H1 (cell line): ENCODE measurements at regions not wholly inside any gene's neighbourhood (a gene's known extent, or its start where the extent isn't known, plus 50 kb on each side); places are given as distances from the start of the nearest gene placed in this dataset.

Experiments used
- CTCF ChIA-PET: fragments of 300-600 bp; sonication (Branson Sonifier 250); formaldehyde crosslinking; loops from one replicate; lab custom pipeline; 2021; ENCODE audit not compliant: partially characterized antibody; lab: Charles Lee
- POLR2A ChIA-PET: fragments of 300-600 bp; sonication (Branson Sonifier 250); formaldehyde crosslinking; loops from one replicate; lab custom pipeline; 2021; ENCODE audit warnings: inconsistent platforms; ENCODE audit not compliant: partially characterized antibody; lab: Charles Lee
- DNase-seq, 2 experiments: peaks; one replicate each; pipeline versions ENCODE4 v3.0.0 to v3.0.0-alpha.2; 2010 to 2022; ENCODE audit warnings: low spot score in 2 of 2, low read depth in 1 of 2, mixed read lengths in 1 of 2
- FAIRE-seq: peaks from 2 replicates; lab custom pipeline; 2011; peaks lifted over from hg19 to GRCh38; lab: Jason Lieb, UNC
- H2AFZ ChIP-seq: 2 replicates; pipeline ENCODE4 v1.8.1; 2012; ENCODE audit warnings: low read length, inconsistent platforms
- H2AK5ac ChIP-seq: 2 replicates; pipeline ENCODE4 v1.6.1; 2013; ENCODE audit warnings: low read depth, low read length
- H2BK120ac ChIP-seq: replicated peaks from 2 replicates; pipeline ENCODE3; 2013; ENCODE audit warnings: low read depth, low read length, inconsistent platforms
- H2BK12ac ChIP-seq: 2 replicates; pipeline ENCODE4 v1.6.1; 2013; ENCODE audit warnings: low read depth, low read length
- H2BK15ac ChIP-seq: 2 replicates; pipeline ENCODE4 v1.6.1; 2013; ENCODE audit warnings: low read length
- H2BK20ac ChIP-seq: 2 replicates; pipeline ENCODE4 v1.6.1; 2013; ENCODE audit warnings: low read length
- H2BK5ac ChIP-seq: 2 replicates; pipeline ENCODE4 v1.6.1; 2013; ENCODE audit warnings: low read depth, low read length
- H3K14ac ChIP-seq: 2 replicates; pipeline ENCODE4 v1.6.1; 2013; ENCODE audit warnings: inconsistent platforms; ENCODE audit not compliant: insufficient read length
- H3K18ac ChIP-seq: 2 replicates; pipeline ENCODE4 v1.6.1; 2013; ENCODE audit warnings: low read length; ENCODE audit errors: extremely low read depth
- H3K23ac ChIP-seq: 2 replicates; pipeline ENCODE4 v1.6.1; 2013; ENCODE audit warnings: inconsistent platforms; ENCODE audit not compliant: insufficient read length
- H3K23me2 ChIP-seq: 2 replicates; pipeline ENCODE4 v1.6.1; 2013; ENCODE audit warnings: low read depth, low read length
- H3K27ac ChIP-seq: 2 replicates; pipeline ENCODE4 v1.6.1; 2011; ENCODE audit warnings: low read depth, low read length, inconsistent platforms
- H3K27me3 ChIP-seq, 4 experiments: replicated peaks in 1 of 4; 1 replicate in 1 of 4; 2 replicates in 3 of 4; pipeline versions ENCODE4 v1.6.1 to v1.8.1; 2011 to 2013; ENCODE audit warnings: low read length in 3 of 4, mild to moderate bottlenecking in 3 of 4, inconsistent platforms in 2 of 4, mixed read lengths in 2 of 4, moderate library complexity in 1 of 4; ENCODE audit not compliant: control insufficient read depth in 3 of 4, insufficient read depth in 3 of 4; ENCODE audit errors: extremely low read depth in 1 of 4
- H3K36me3 ChIP-seq, 4 experiments: 2 replicates each; pipeline versions ENCODE4 v1.6.1 to v1.8.1; 2011 to 2013; ENCODE audit warnings: mild to moderate bottlenecking in 4 of 4, low read length in 3 of 4, moderate library complexity in 2 of 4, control low read depth in 1 of 4, inconsistent platforms in 1 of 4; ENCODE audit not compliant: insufficient read depth in 4 of 4, control insufficient read depth in 2 of 4
- H3K4ac ChIP-seq: replicated peaks from 2 replicates; pipeline ENCODE3; 2013; ENCODE audit warnings: low read length, low read depth, mixed read lengths, inconsistent platforms; ENCODE audit not compliant: insufficient read length
- H3K4me1 ChIP-seq, 4 experiments: replicated peaks in 1 of 4; 1 replicate in 1 of 4; 2 replicates in 3 of 4; pipeline versions ENCODE4 v1.6.1 to v1.8.1; 2011 to 2013; ENCODE audit warnings: low read length in 3 of 4, inconsistent platforms in 2 of 4, mixed read lengths in 1 of 4; ENCODE audit not compliant: insufficient read depth in 4 of 4, control insufficient read depth in 3 of 4
- H3K4me2 ChIP-seq, 2 experiments: 2 replicates each; pipeline versions ENCODE4 v1.6.1 to v1.8.1; 2011 to 2013; ENCODE audit warnings: low read depth in 2 of 2, low read length in 2 of 2, control low read depth in 1 of 2, inconsistent platforms in 1 of 2, mild to moderate bottlenecking in 1 of 2; ENCODE audit not compliant: insufficient read depth in 1 of 2
- H3K4me3 ChIP-seq, 4 experiments: fragments of 200-600, 300-600 bp in 1 of 4; sonication (generic), shearing (Covaris generic), sonication (Bioruptor Twin) in 1 of 4; 2 replicates each; pipeline versions ENCODE4 v1.5.1 to v1.8.1; 2011 to 2016; ENCODE audit warnings: low read length in 4 of 4, low read depth in 3 of 4, control low read depth in 2 of 4, inconsistent platforms in 2 of 4, mild to moderate bottlenecking in 2 of 4, mixed read lengths in 1 of 4, moderate library complexity in 1 of 4; ENCODE audit not compliant: insufficient read depth in 2 of 4; ENCODE audit errors: extremely low read depth in 1 of 4
- H3K56ac ChIP-seq: replicated peaks from 2 replicates; pipeline ENCODE3; 2013; ENCODE audit warnings: low read depth, mild to moderate bottlenecking, mixed read lengths, low read length, inconsistent platforms; ENCODE audit not compliant: insufficient read length
- H3K79me1 ChIP-seq: 2 replicates; pipeline ENCODE4 v1.6.1; 2013; ENCODE audit warnings: low read depth, low read length, control low read depth
- H3K79me2 ChIP-seq, 2 experiments: 2 replicates each; pipeline versions ENCODE4 v1.6.1 to v1.8.1; 2012 to 2013; ENCODE audit warnings: low read length in 2 of 2, mild to moderate bottlenecking in 2 of 2, inconsistent platforms in 1 of 2; ENCODE audit not compliant: insufficient read depth in 2 of 2, control insufficient read depth in 1 of 2
- H3K9ac ChIP-seq, 4 experiments: replicated peaks in 1 of 4; 1 replicate in 1 of 4; 2 replicates in 3 of 4; pipeline versions ENCODE4 v1.6.1 to v1.8.1; 2011 to 2013; ENCODE audit warnings: low read depth in 3 of 4, low read length in 3 of 4, control low read depth in 2 of 4, mild to moderate bottlenecking in 2 of 4, moderate library complexity in 2 of 4, inconsistent platforms in 1 of 4; ENCODE audit errors: extremely low read depth in 1 of 4
- H3K9me3 ChIP-seq, 2 experiments: 2 replicates each; pipeline versions ENCODE4 v1.6.1 to v1.8.1; 2012 to 2013; ENCODE audit warnings: mild to moderate bottlenecking in 2 of 2, moderate library complexity in 2 of 2, control low read depth in 1 of 2, inconsistent platforms in 1 of 2, low read depth in 1 of 2, low read length in 1 of 2, mixed read lengths in 1 of 2; ENCODE audit not compliant: insufficient read depth in 2 of 2
- H4K20me1 ChIP-seq, 2 experiments: replicated peaks in 1 of 2; 2 replicates each; pipeline versions ENCODE3 to v1.8.1; 2011 to 2013; ENCODE audit warnings: inconsistent platforms in 2 of 2, low read length in 2 of 2, mild to moderate bottlenecking in 1 of 2; ENCODE audit not compliant: insufficient read depth in 2 of 2, control insufficient read depth in 1 of 2
- H4K5ac ChIP-seq: 2 replicates; pipeline ENCODE4 v1.6.1; 2013; ENCODE audit warnings: low read length, low read depth, mixed read lengths, inconsistent platforms; ENCODE audit not compliant: insufficient read length
- H4K8ac ChIP-seq: 2 replicates; pipeline ENCODE4 v1.8.0; 2013; ENCODE audit warnings: mild to moderate bottlenecking, moderate library complexity, low read length, inconsistent platforms; ENCODE audit not compliant: insufficient read depth; ENCODE audit errors: extremely low read depth
- H4K91ac ChIP-seq: replicated peaks from 2 replicates; pipeline ENCODE3; 2013; ENCODE audit warnings: low read length, mixed read lengths, inconsistent platforms; ENCODE audit not compliant: insufficient read length
- BRCA1 ChIP-seq: IDR thresholded peaks from 2 replicates; pipeline ENCODE4 v1.6.1; 2012; ENCODE audit warnings: low read depth, low read length, improper control_type of control experiment
- CBX8 ChIP-seq: fragments of 300-800, 300-1000 bp; sonication (generic); IDR thresholded peaks from 2 replicates; pipeline ENCODE4 v1.7.1; 2016; ENCODE audit warnings: low read depth, low read length, borderline replicate concordance
- CHD2 ChIP-seq: IDR thresholded peaks from 2 replicates; pipeline ENCODE4 v1.6.1; 2012; ENCODE audit warnings: low read length, improper control_type of control experiment
- CTBP2 ChIP-seq: IDR thresholded peaks from 2 replicates; pipeline ENCODE4 v1.7.0; 2011; ENCODE audit warnings: borderline replicate concordance, mild to moderate bottlenecking, moderate library complexity, mixed read lengths, low read length; ENCODE audit not compliant: insufficient read depth, insufficient read length
- E2F6 ChIP-seq: IDR thresholded peaks from 2 replicates; pipeline ENCODE4 v1.6.1; 2012; ENCODE audit warnings: inconsistent platforms
- EGR1 ChIP-seq: IDR thresholded peaks from 2 replicates; pipeline ENCODE4 v1.6.1; 2011; ENCODE audit warnings: low read depth, low read length, borderline replicate concordance
- EP300 ChIP-seq, 2 experiments: IDR thresholded peaks; 1 replicate in 1 of 2; 2 replicates in 1 of 2; pipeline ENCODE4 v1.6.1; 2011 to 2012; ENCODE audit warnings: low read depth in 2 of 2, low read length in 2 of 2, mild to moderate bottlenecking in 2 of 2, borderline replicate concordance in 1 of 2, inconsistent platforms in 1 of 2, moderate library complexity in 1 of 2
- HDAC2 ChIP-seq, 2 experiments: fragments of 300-600 bp in 1 of 2; sonication (generic) in 1 of 2; IDR thresholded peaks; 2 replicates each; pipeline ENCODE4 v1.6.1; 2011 to 2012; ENCODE audit warnings: low read depth in 2 of 2, low read length in 2 of 2, mild to moderate bottlenecking in 2 of 2, moderate library complexity in 2 of 2, borderline replicate concordance in 1 of 2, inconsistent platforms in 1 of 2
- JUND ChIP-seq: IDR thresholded peaks from 2 replicates; pipeline ENCODE4 v1.6.1; 2011; ENCODE audit warnings: mild to moderate bottlenecking, improper control_type of control experiment, low read length
- RAD21 ChIP-seq, 2 experiments: IDR thresholded peaks in 1 of 2; conservative IDR thresholded peaks in 1 of 2; 2 replicates each; pipeline ENCODE4 v1.6.1; 2011; ENCODE audit warnings: low read depth in 2 of 2, low read length in 2 of 2, improper control_type of control experiment in 1 of 2, inconsistent platforms in 1 of 2, mild to moderate bottlenecking in 1 of 2, moderate library complexity in 1 of 2
- SP2 ChIP-seq: IDR thresholded peaks from 2 replicates; pipeline ENCODE4 v1.6.1; 2012; ENCODE audit warnings: mild to moderate bottlenecking, low read length, inconsistent platforms
- TBP ChIP-seq: IDR thresholded peaks from 2 replicates; pipeline ENCODE4 v1.6.1; 2011; ENCODE audit warnings: low read depth, low read length, improper control_type of control experiment
- WGBS, 2 experiments: shearing (Covaris generic) in 1 of 2; methylation state at CpG; one replicate each; pipeline versions ENCODE4 v1.1.6 to v1.1.7; 2013 to 2015; ENCODE audit warnings: low lambda C conversion rate in 2 of 2, mixed read lengths in 2 of 2, inconsistent platforms in 1 of 2, low coverage in 1 of 2, missing lambda C conversion rate in 1 of 2; ENCODE audit not compliant: insufficient replicate concordance in 2 of 2, insufficient coverage in 1 of 2, insufficient read length in 1 of 2; ENCODE audit errors: extremely low coverage in 1 of 2, missing lambda C conversion rate in 1 of 2; 5-methylcytosine and 5-hydroxymethylcytosine counted together

GRCh38 chr3:120512655-120513054, 61.9 kb upstream of the FSTL1 start:
- Histone ChIP-seq H2BK120ac (no peak overlapping the region), H3K14ac (no peak overlapping the region), H2AK5ac (no peak overlapping the region), H3K79me1 (no peaks in the 10 kb centered on the region), H3K27me3 (no peaks in the 10 kb centered on the region), H2BK15ac (no peak overlapping the region), H3K4me1 (no peaks in the 10 kb centered on the region), H3K79me2 (no peaks in the 10 kb centered on the region), H2BK5ac (no peak overlapping the region), H3K36me3 (no peaks in the 10 kb centered on the region; a peak in 2 of 8 replicates), H3K9me3 (peaks cover 11 to 30% of the 10 kb centered on the region in 2 experiments), H3K18ac (no peak overlapping the region), H3K23ac (no peak overlapping the region), H3K27ac (no peak overlapping the region), H3K4me2 (no peak overlapping the region), H3K4ac (no peak overlapping the region), H3K9ac (no peak overlapping the region), H2BK12ac (no peak overlapping the region), H4K20me1 (no peaks in the 10 kb centered on the region), H3K23me2 (no peaks in the 10 kb centered on the region), H4K91ac (no peak overlapping the region), H2BK20ac (no peak overlapping the region), H4K8ac (no peak overlapping the region), H2AFZ (no peak overlapping the region), H3K4me3 (no peak overlapping the region), H3K56ac (no peak overlapping the region), H4K5ac (no peak overlapping the region)
- POLR2A ChIA-PET, result no interaction called here
- 94% methylated on average over 2 of the region's 2 CpGs; no CpG with 5 or more reads in 1 of the 2 experiments for WGBS, 2 experiments
- DNase-seq (no peak), FAIRE-seq (no peak)
- CTCF ChIA-PET, result interaction anchor here (0.6 to 1.9 kb wide), 8 partner anchors 10 to 269 kb away, joined by 3 to 8 read pairs (median 3); no protein-coding TSS in a partner anchor
- TF ChIP-seq CHD2, result no peak
- no peak for TF ChIP-seq RAD21 (IDR thresholded peaks at IDR 0.05 in 1 of 2, conservative IDR thresholded peaks at IDR 0.05 in 1 of 2; ENCODE audit: low read depth in 2 of 2, low read length in 2 of 2)
- TF ChIP-seq EGR1, result no peak
- TF ChIP-seq EP300 (IDR thresholded peaks at IDR 0.05; ENCODE audit: borderline replicate concordance in 1 of 2, low read depth in 2 of 2, low read length in 2 of 2), result no peak
- TF ChIP-seq JUND, result no peak
- TF ChIP-seq CBX8, result no peak
- TF ChIP-seq CTBP2, result no peak
- TF ChIP-seq BRCA1, result no peak
- TF ChIP-seq SP2, result no peak
- no peak for TF ChIP-seq HDAC2 (IDR thresholded peaks at IDR 0.05; ENCODE audit: borderline replicate concordance in 1 of 2, low read depth in 2 of 2, low read length in 2 of 2)
- no peak for TF ChIP-seq E2F6
- TF ChIP-seq TBP, result no peak
